GM23338 (cell line): ENCODE measurements at regions not wholly inside any gene's neighbourhood (a gene's known extent, or its start where the extent isn't known, plus 50 kb on each side); places are given as distances from the start of the nearest gene placed in this dataset.
"Not testable (repeated sequence)": the region's sequence is repeated elsewhere in the genome, so short reads cannot be mapped to it uniquely, and the experiment has no call there.

ENCODE experiments used
- ATAC-seq: fragments of 200-7000 bp; cut with Tn5 transposase; 3 replicates; pipeline ENCODE4 v1.9.1; 2020
- DNase-seq: peaks from one replicate; pipeline ENCODE4 v3.0.0-alpha.2; 2015; ENCODE audit warnings: low spot score
- H2AFZ ChIP-seq: fragments of 200-600 bp; sonication (generic); 2 replicates; pipeline ENCODE4 v1.8.0; 2016; ENCODE audit warnings: antibody characterized with exemption, mild to moderate bottlenecking, moderate library complexity
- H3F3A ChIP-seq: fragments of 200-600 bp; sonication (generic); replicated peaks from 2 replicates; pipeline ENCODE4 v1.8.0; 2017; ENCODE audit warnings: antibody characterized with exemption, mixed run types, low read depth
- H3K27ac ChIP-seq: fragments of 200-600 bp; sonication (generic); 2 replicates; pipeline ENCODE4 v1.6.1; 2016; ENCODE audit warnings: low read depth
- H3K27me3 ChIP-seq: fragments of 200-600 bp; sonication (generic); 2 replicates; pipeline ENCODE4 v1.8.0; 2016; ENCODE audit warnings: mild to moderate bottlenecking, mixed run types, moderate library complexity; ENCODE audit not compliant: insufficient read depth
- H3K36me3 ChIP-seq: fragments of 200-600 bp; sonication (generic); 2 replicates; pipeline ENCODE4 v1.8.0; 2016; ENCODE audit warnings: mild to moderate bottlenecking; ENCODE audit not compliant: insufficient read depth
- H3K4me1 ChIP-seq: fragments of 200-600 bp; sonication (generic); 2 replicates; pipeline ENCODE4 v1.8.0; 2016; ENCODE audit warnings: mild to moderate bottlenecking, moderate library complexity; ENCODE audit not compliant: insufficient read depth
- H3K4me2 ChIP-seq: fragments of 200-600 bp; sonication (generic); 2 replicates; pipeline ENCODE4 v1.7.1; 2017; ENCODE audit warnings: mixed run types
- H3K4me3 ChIP-seq: fragments of 200-600 bp; sonication (generic); 2 replicates; pipeline ENCODE4 v1.6.1; 2016; ENCODE audit warnings: mixed run types
- H3K79me2 ChIP-seq: fragments of 200-600 bp; sonication (generic); replicated peaks from 2 replicates; pipeline ENCODE4 v1.8.0; 2017; ENCODE audit warnings: mild to moderate bottlenecking; ENCODE audit not compliant: insufficient read depth
- H3K9me2 ChIP-seq: fragments of 200-600 bp; sonication (generic); 2 replicates; pipeline ENCODE4 v1.8.0; 2017; ENCODE audit not compliant: insufficient read depth
- H4K20me1 ChIP-seq: fragments of 200-600 bp; sonication (generic); replicated peaks from 2 replicates; pipeline ENCODE4 v1.8.0; 2017; ENCODE audit warnings: mild to moderate bottlenecking; ENCODE audit not compliant: insufficient read depth
- H3K27ac Mint-ChIP-seq: 2 replicates; pipeline ENCODE4 v1.8.0; 2020; ENCODE audit warnings: inconsistent platforms, mild to moderate bottlenecking, moderate library complexity, mixed read lengths
- H3K27me3 Mint-ChIP-seq: 3 replicates; pipeline ENCODE4 v1.8.0; 2022; ENCODE audit warnings: low read depth, mild to moderate bottlenecking, moderate library complexity, mixed read lengths, inconsistent platforms; ENCODE audit not compliant: insufficient read depth, poor library complexity
- H3K36me3 Mint-ChIP-seq: 3 replicates; pipeline ENCODE4 v1.8.0; 2021; ENCODE audit warnings: low read depth, mild to moderate bottlenecking, inconsistent platforms, moderate library complexity, mixed read lengths
- H3K4me1 Mint-ChIP-seq: 3 replicates; pipeline ENCODE4 v1.8.0; 2020; ENCODE audit warnings: mild to moderate bottlenecking, inconsistent platforms, mixed read lengths
- H3K4me3 Mint-ChIP-seq: 3 replicates; pipeline ENCODE4 v1.8.0; 2021; ENCODE audit warnings: moderate library complexity, mild to moderate bottlenecking, inconsistent platforms, mixed read lengths
- H3K9me3 Mint-ChIP-seq: 3 replicates; pipeline ENCODE4 v1.8.0; 2020; ENCODE audit warnings: moderate library complexity, mild to moderate bottlenecking, inconsistent platforms, mixed read lengths
- CTCF ChIP-seq, 2 experiments: fragments of 200-600 bp in 1 of 2; sonication (generic) in 1 of 2; conservative IDR thresholded peaks; 2 replicates each; pipeline versions ENCODE4 v1.5.1 to v1.6.1; 2016 to 2017; ENCODE audit warnings: antibody characterized with exemption in 2 of 2, low read depth in 2 of 2, mild to moderate bottlenecking in 2 of 2, moderate library complexity in 1 of 2
- ETS1 ChIP-seq: IDR thresholded peaks from 2 replicates; pipeline ENCODE4 v1.6.1; 2016; ENCODE audit warnings: antibody characterized with exemption
- EZH2 ChIP-seq: fragments of 200-600 bp; sonication (generic); IDR thresholded peaks from one replicate; pipeline ENCODE4 v1.8.0; 2017; ENCODE audit warnings: antibody characterized with exemption, mild to moderate bottlenecking, low read depth; ENCODE audit not compliant: unreplicated experiment
- EZH2phosphoT487 ChIP-seq: fragments of 200-600 bp; sonication (generic); IDR thresholded peaks from one replicate; pipeline ENCODE4 v1.8.1; 2018; ENCODE audit warnings: antibody characterized with exemption; ENCODE audit not compliant: unreplicated experiment
- JUNB ChIP-seq: IDR thresholded peaks from one replicate; pipeline ENCODE4 v1.6.1; 2016; ENCODE audit warnings: antibody characterized with exemption; ENCODE audit not compliant: unreplicated experiment
- NANOG ChIP-seq: IDR thresholded peaks from 2 replicates; pipeline ENCODE4 v1.6.1; 2016; ENCODE audit warnings: antibody characterized with exemption, borderline replicate concordance
- POLR2AphosphoS5 ChIP-seq: IDR thresholded peaks from 2 replicates; pipeline ENCODE4 v1.6.1; 2016; ENCODE audit warnings: antibody characterized with exemption, low read depth
- REST ChIP-seq: IDR thresholded peaks from one replicate; pipeline ENCODE4 v1.6.1; 2018; ENCODE audit warnings: antibody characterized with exemption; ENCODE audit not compliant: unreplicated experiment
- STAT1 ChIP-seq: IDR thresholded peaks from one replicate; pipeline ENCODE4 v1.6.1; 2016; ENCODE audit warnings: antibody characterized with exemption; ENCODE audit not compliant: unreplicated experiment
- ZNF114 ChIP-seq: fragments of 250-450 bp; sonication (Bioruptor Pico); IDR thresholded peaks from 2 replicates; pipeline ENCODE4 v1.5.0; 2020; ENCODE audit warnings: mild to moderate bottlenecking, moderate library complexity

GRCh38 chr10:9453871-9454270 is 1399.4 kb downstream of the GATA3 start:
- not testable (repeated sequence) for H3K27me3 ChIP-seq, H3K9me2 ChIP-seq, H4K20me1 ChIP-seq, H3K27me3 Mint-ChIP-seq, H3K27ac ChIP-seq, H3K36me3 ChIP-seq, H3K4me3 Mint-ChIP-seq, H3K4me2 ChIP-seq, H2AFZ ChIP-seq, H3K79me2 ChIP-seq, H3K4me1 ChIP-seq, H3K4me3 ChIP-seq, H3K27ac Mint-ChIP-seq, H3K4me1 Mint-ChIP-seq, H3F3A ChIP-seq, ATAC-seq
- peaks cover 20% of the 10 kb centered on the region for H3K9me3 Mint-ChIP-seq
- H3K36me3 Mint-ChIP-seq = peaks cover 12% of the 10 kb centered on the region; the same call in 2 of the 3 replicates
- DNase-seq = peak; percentile 20

GRCh38 chr10:9469663-9470205 is 1415.2 kb downstream of the GATA3 start:
- Mint-ChIP-seq H3K27me3 (no peaks in the 10 kb centered on the region), H3K4me1 (no peaks in the 10 kb centered on the region), H3K9me3 (no peaks in the 10 kb centered on the region), H3K27ac (no peak overlapping the region), H3K36me3 (no peaks in the 10 kb centered on the region), H3K4me3 (no peak overlapping the region)
- Histone ChIP-seq H2AFZ (no peak overlapping the region), H3K9me2 (no peaks in the 10 kb centered on the region; the same call in 1 of the 2 replicates), H3F3A (no peaks in the 10 kb centered on the region), H3K27ac (no peak overlapping the region), H3K27me3 (no peaks in the 10 kb centered on the region), H4K20me1 (no peaks in the 10 kb centered on the region), H3K79me2 (no peaks in the 10 kb centered on the region), H3K4me1 (no peaks in the 10 kb centered on the region), H3K4me3 (no peak overlapping the region), H3K4me2 (no peak overlapping the region), H3K36me3 (no peaks in the 10 kb centered on the region)
- ATAC-seq = no peak
- no peak for DNase-seq
- TF ChIP-seq REST = no peak
- TF ChIP-seq ZNF114 (CRISPR knock-in tag) = no peak
- TF ChIP-seq NANOG = no peak
- TF ChIP-seq ETS1 = no peak
- TF ChIP-seq CTCF (conservative IDR thresholded peaks at IDR 0.05; ENCODE audit: low read depth in 2 of 2) = no peak
- no peak for TF ChIP-seq POLR2AphosphoS5
- TF ChIP-seq JUNB = no peak
- no peak for TF ChIP-seq STAT1
- TF ChIP-seq EZH2phosphoT487 = no peak
- TF ChIP-seq EZH2 = no peak
